GM10266 (cell line): ENCODE measurements at regions not wholly inside any gene's neighbourhood (a gene's known extent, or its start where the extent isn't known, plus 50 kb on each side); places are given as distances from the start of the nearest gene placed in this dataset.
"Not testable (repeated sequence)": the region's sequence is repeated elsewhere in the genome, so short reads cannot be mapped to it uniquely, and the experiment has no call there.

Experiments used
- DNase-seq: peaks from one replicate; pipeline ENCODE4 v3.0.0; 2012; ENCODE audit errors: extremely low spot score
- CTCF ChIP-seq: IDR thresholded peaks from 2 replicates; pipeline ENCODE4 v1.5.1; 2012; ENCODE audit warnings: mild to moderate bottlenecking, low read depth; ENCODE audit not compliant: control insufficient read depth, insufficient read depth; ENCODE audit errors: missing control alignments

DNA sequence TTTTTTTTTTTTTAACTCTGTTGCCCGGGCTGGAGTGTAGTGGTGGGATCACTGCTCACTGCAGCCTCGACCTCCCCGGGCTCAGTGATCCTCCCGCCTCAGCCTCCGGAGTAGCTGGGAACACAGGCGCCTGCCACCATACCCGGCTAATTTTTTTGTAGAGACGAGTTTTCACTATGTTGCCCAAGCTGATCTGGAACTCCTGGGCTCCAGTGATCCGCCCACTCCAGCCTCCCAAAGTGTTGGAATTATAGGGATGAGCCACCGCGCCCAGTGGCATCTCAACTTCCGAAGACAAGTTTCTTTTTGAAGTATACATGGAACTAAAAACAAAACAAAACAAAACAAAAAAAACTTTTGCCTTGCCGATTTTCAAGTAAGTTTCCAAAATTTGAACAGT lies 66.6 kb upstream of the ZNF184 start:
- DNase-seq, result no peak
- TF ChIP-seq CTCF, result no peak

GRCh38 chr6:27532820-27533538 lies 60.1 kb upstream of the ZNF184 start:
- no peak for TF ChIP-seq CTCF
- DNase-seq, result no peak

GRCh38 chr6:27531772-27532459 lies 59.0 kb upstream of the ZNF184 start:
- no peak for TF ChIP-seq CTCF
- no peak for DNase-seq

DNA sequence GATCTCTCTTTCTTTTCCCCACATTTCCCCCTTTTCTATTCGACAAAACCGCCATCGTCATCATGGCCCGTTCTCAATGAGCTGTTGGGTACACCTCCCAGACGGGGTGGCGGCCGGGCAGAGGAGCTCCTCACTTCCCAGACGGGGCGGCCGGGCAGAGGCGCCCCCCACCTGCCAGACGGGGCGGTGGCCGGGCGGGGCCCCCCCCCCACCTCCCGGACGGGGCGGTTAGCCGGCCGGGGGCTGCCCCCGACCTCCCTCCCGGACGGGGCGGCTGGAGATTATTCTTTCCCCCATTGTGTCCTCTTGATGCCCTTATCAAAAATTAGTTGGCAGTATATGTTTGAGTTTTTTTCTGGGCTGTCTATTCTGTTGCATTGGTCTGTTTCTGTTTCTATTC lies 56.9 kb upstream of the ZNF184 start:
- not testable (repeated sequence) for DNase-seq

DNA sequence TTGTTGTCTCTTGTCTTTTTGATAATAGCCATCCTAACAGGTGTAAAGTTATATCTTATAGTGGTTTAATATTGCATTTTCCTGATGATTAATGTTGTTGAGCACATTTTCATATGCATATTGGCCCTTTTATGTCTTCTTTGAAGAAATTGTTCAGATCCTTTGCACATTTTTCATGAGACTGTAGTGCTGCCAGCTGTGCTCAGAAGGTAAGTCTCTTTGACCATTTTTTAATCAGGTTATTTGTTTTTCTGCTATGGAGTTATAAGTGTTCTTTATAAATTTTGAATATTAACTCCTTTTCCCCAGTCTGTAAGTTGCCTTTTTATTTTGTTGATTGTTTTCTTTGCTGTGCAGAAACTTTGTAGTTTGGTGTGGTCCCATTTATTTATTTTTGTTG lies 55.8 kb upstream of the ZNF184 start:
- no peak for DNase-seq
- no peak for TF ChIP-seq CTCF
